ENCODE measurements at regions not wholly inside any gene's neighbourhood (a gene's known extent, or its start where the extent isn't known, plus 50 kb on each side); places are given as distances from the start of the nearest gene placed in this dataset.

GRCh38 chr12:25368557-25368956 is 117.8 kb upstream of the KRAS start:
- TF ChIP-seq POLR2AphosphoS5 (IDR thresholded peaks at IDR 0.05; ENCODE audit: low read depth, low read length) (no peak), CTCF (IDR thresholded peaks at IDR 0.05; ENCODE audit: control extremely low read depth in 1 of 3, insufficient read depth in 1 of 3, low read depth in 1 of 3, low read length in 3 of 3) (no peak), POLR2A (IDR thresholded peaks at IDR 0.05; ENCODE audit: control extremely low read depth in 1 of 2, low read depth in 2 of 2, low read length in 2 of 2) (no peak)

Data from H1 (cell line).